Liver (tissue), 8 donors: ENCODE measurements at regions not wholly inside any gene's neighbourhood (a gene's known extent, or its start where the extent isn't known, plus 50 kb on each side); places are given as distances from the start of the nearest gene placed in this dataset.
"Not testable (repeated sequence)": the region's sequence is repeated elsewhere in the genome, so short reads cannot be mapped to it uniquely, and the experiment has no call there.

ENCODE experiments used
- DNase-seq: peaks from one replicate; pipeline ENCODE4 v3.0.0-alpha.2; 2017; ENCODE audit warnings: low spot score
- H3K27ac ChIP-seq, 2 donors: one replicate each; pipeline ENCODE4 v1.7.0; 2013; ENCODE audit warnings: inconsistent platforms in 2 of 2, low read length in 2 of 2, control low read depth in 1 of 2, low read depth in 1 of 2, mild to moderate bottlenecking in 1 of 2
- H3K27me3 ChIP-seq, 4 donors: one replicate each; pipeline versions ENCODE4 v1.6.1 to v1.7.0; 2013; ENCODE audit warnings: low read length in 3 of 4, inconsistent platforms in 1 of 4, mild to moderate bottlenecking in 1 of 4, moderate library complexity in 1 of 4; ENCODE audit not compliant: control insufficient read depth in 4 of 4, insufficient read depth in 4 of 4
- H3K36me3 ChIP-seq, 4 donors: one replicate each; pipeline versions ENCODE4 v1.6.1 to v1.7.0; 2013; ENCODE audit warnings: low read length in 3 of 4, mild to moderate bottlenecking in 3 of 4, low read depth in 1 of 4, moderate library complexity in 1 of 4; ENCODE audit not compliant: control insufficient read depth in 4 of 4, insufficient read depth in 3 of 4
- H3K4me1 ChIP-seq, 4 donors: one replicate each; pipeline versions ENCODE4 v1.6.1 to v1.7.0; 2013; ENCODE audit warnings: low read length in 3 of 4, mild to moderate bottlenecking in 3 of 4, moderate library complexity in 1 of 4; ENCODE audit not compliant: control insufficient read depth in 4 of 4, insufficient read depth in 4 of 4
- H3K4me3 ChIP-seq, 3 donors: one replicate each; pipeline versions ENCODE4 v1.6.1 to v1.7.0; 2013; ENCODE audit warnings: low read length in 3 of 3, control low read depth in 1 of 3, low read depth in 1 of 3, mild to moderate bottlenecking in 1 of 3
- H3K9ac ChIP-seq, 2 donors: one replicate each; pipeline ENCODE4 v1.7.0; 2013; ENCODE audit warnings: low read length in 2 of 2, mild to moderate bottlenecking in 2 of 2, moderate library complexity in 2 of 2, control low read depth in 1 of 2, low read depth in 1 of 2
- H3K9me3 ChIP-seq, 4 donors: one replicate each; pipeline versions ENCODE4 v1.6.1 to v1.7.0; 2013; ENCODE audit warnings: low read length in 3 of 4; ENCODE audit not compliant: control insufficient read depth in 4 of 4
- EGR1 ChIP-seq, 2 donors: IDR thresholded peaks; 2 replicates each; pipeline ENCODE4 v1.6.1; 2016 to 2018; ENCODE audit warnings: antibody characterized with exemption in 2 of 2, low read depth in 2 of 2
- FOXA1 ChIP-seq: IDR thresholded peaks from 2 replicates; pipeline ENCODE4 v1.6.1; 2016; ENCODE audit warnings: antibody characterized with exemption
- FOXA2 ChIP-seq: IDR thresholded peaks from 2 replicates; pipeline ENCODE4 v1.6.1; 2016; ENCODE audit warnings: antibody characterized with exemption
- GABPA ChIP-seq, 2 donors: IDR thresholded peaks in 1 of 2; conservative IDR thresholded peaks in 1 of 2; 2 replicates each; pipeline ENCODE4 v1.6.1; 2016; ENCODE audit warnings: antibody characterized with exemption in 2 of 2, mild to moderate bottlenecking in 1 of 2, moderate library complexity in 1 of 2
- HNF4G ChIP-seq: IDR thresholded peaks from 2 replicates; pipeline ENCODE4 v1.6.1; 2016; ENCODE audit warnings: antibody characterized with exemption
- JUND ChIP-seq, 2 donors: IDR thresholded peaks; 2 replicates each; pipeline ENCODE4 v1.6.1; 2016; ENCODE audit warnings: antibody characterized with exemption in 2 of 2
- NR2F2 ChIP-seq: IDR thresholded peaks from 2 replicates; pipeline ENCODE4 v1.6.1; 2016; ENCODE audit warnings: antibody characterized with exemption
- RAD21 ChIP-seq, 2 donors: IDR thresholded peaks; 2 replicates each; pipeline ENCODE4 v1.6.1; 2016; ENCODE audit warnings: antibody characterized with exemption in 2 of 2, mild to moderate bottlenecking in 2 of 2
- RXRA ChIP-seq, 2 donors: IDR thresholded peaks; 2 replicates each; pipeline ENCODE4 v1.6.1; 2017 to 2018; ENCODE audit warnings: antibody characterized with exemption in 2 of 2, mild to moderate bottlenecking in 1 of 2
- SP1 ChIP-seq: IDR thresholded peaks from 2 replicates; pipeline ENCODE4 v1.6.1; 2018; ENCODE audit warnings: antibody characterized with exemption, mild to moderate bottlenecking
- TAF1 ChIP-seq: conservative IDR thresholded peaks from 2 replicates; pipeline ENCODE4 v1.6.1; 2016; ENCODE audit warnings: antibody characterized with exemption, mild to moderate bottlenecking
- YY1 ChIP-seq: IDR thresholded peaks from 2 replicates; pipeline ENCODE4 v1.6.1; 2016; ENCODE audit warnings: antibody characterized with exemption, mild to moderate bottlenecking
- WGBS: extraction: QIAGEN DNeasy Blood & Tissue Kit; methylation state at CpG from one replicate; pipeline ENCODE4 v1.1.7; 2013; 5-methylcytosine and 5-hydroxymethylcytosine counted together
- TF ChIP-seq, protein P1 (sequence below): IDR thresholded peaks from 2 replicates; pipeline ENCODE4 v1.6.1; 2016; ENCODE audit warnings: antibody characterized with exemption
- TF ChIP-seq, protein P2 (sequence below): IDR thresholded peaks from 2 replicates; pipeline ENCODE4 v1.6.1; 2016; ENCODE audit warnings: antibody characterized with exemption
- TF ChIP-seq, protein P3 (sequence below): IDR thresholded peaks from 2 replicates; pipeline ENCODE4 v1.6.1; 2016; ENCODE audit warnings: antibody characterized with exemption
- TF ChIP-seq, protein P4 (sequence below): IDR thresholded peaks from 2 replicates; pipeline ENCODE4 v1.6.1; 2016; ENCODE audit warnings: antibody characterized with exemption, mild to moderate bottlenecking
- TF ChIP-seq, protein P5 (sequence below): fragments of 150-350 bp; IDR thresholded peaks from 2 replicates; pipeline ENCODE4 v1.5.1; 2017; ENCODE audit warnings: improper control_type of control experiment, low read depth, low read length; ENCODE audit not compliant: missing input control
- donor health status: healthy.
- donor health status: healthy.
- donor health status: healthy.
- donor health status: healthy.
- donor health status: healthy.

DNA sequence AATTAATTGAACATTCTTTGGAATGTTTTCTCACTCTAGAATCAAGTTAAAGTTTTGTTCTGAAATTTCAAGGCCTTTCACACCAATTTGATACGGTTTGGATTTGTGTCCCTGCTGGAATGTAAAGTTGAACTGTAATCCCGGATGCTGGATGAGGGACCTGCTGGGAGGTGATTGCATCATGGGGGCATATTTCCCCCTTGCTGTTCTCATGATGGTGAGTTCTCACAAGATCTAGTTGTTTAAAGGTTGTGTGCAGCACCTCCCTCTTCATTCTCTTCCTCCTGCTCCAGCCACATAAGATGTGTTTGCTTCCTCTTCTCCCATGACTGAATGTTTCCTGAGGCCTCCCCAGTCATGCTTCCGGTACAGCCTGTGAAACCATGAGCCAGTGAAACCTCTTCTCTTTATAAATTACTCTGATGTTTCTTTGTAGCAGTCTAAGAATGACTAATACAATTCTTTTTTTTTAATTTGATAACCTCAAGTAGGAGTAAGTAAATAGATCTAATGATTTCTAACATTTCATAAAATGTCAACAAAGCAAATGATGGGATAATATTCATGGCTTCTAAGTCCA is 144.2 kb upstream of the CDH7 start:
- Histone ChIP-seq H3K4me1 (no peaks in the 10 kb centered on the region), H3K9me3 (no peaks in the 10 kb centered on the region), H3K4me3 (no peak overlapping the region), H3K27me3 (no peaks in the 10 kb centered on the region), H3K9ac (no peak overlapping the region), H3K36me3 (no peaks in the 10 kb centered on the region), H3K27ac (no peak overlapping the region)
- no peak for DNase-seq
- WGBS = 70% methylated on average over 3 of the region's 3 CpGs
- TF ChIP-seq NR2F2 (no peak), JUND (IDR thresholded peaks at IDR 0.05) (no peak), YY1 (no peak), FOXA1 (no peak), GABPA (IDR thresholded peaks at IDR 0.05 in 1 of 2, conservative IDR thresholded peaks at IDR 0.05 in 1 of 2) (no peak), HNF4G (no peak), EGR1 (IDR thresholded peaks at IDR 0.05; ENCODE audit: low read depth in 2 of 2) (no peak), RAD21 (IDR thresholded peaks at IDR 0.05) (no peak), RXRA (IDR thresholded peaks at IDR 0.05) (no peak), SP1 (no peak), FOXA2 (no peak), TAF1 (no peak)
- TF ChIP-seq, protein P1, sequence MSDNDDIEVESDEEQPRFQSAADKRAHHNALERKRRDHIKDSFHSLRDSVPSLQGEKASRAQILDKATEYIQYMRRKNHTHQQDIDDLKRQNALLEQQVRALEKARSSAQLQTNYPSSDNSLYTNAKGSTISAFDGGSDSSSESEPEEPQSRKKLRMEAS = no peak
- TF ChIP-seq, protein P2, sequence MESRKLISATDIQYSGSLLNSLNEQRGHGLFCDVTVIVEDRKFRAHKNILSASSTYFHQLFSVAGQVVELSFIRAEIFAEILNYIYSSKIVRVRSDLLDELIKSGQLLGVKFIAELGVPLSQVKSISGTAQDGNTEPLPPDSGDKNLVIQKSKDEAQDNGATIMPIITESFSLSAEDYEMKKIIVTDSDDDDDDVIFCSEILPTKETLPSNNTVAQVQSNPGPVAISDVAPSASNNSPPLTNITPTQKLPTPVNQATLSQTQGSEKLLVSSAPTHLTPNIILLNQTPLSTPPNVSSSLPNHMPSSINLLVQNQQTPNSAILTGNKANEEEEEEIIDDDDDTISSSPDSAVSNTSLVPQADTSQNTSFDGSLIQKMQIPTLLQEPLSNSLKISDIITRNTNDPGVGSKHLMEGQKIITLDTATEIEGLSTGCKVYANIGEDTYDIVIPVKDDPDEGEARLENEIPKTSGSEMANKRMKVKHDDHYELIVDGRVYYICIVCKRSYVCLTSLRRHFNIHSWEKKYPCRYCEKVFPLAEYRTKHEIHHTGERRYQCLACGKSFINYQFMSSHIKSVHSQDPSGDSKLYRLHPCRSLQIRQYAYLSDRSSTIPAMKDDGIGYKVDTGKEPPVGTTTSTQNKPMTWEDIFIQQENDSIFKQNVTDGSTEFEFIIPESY = no peak
- TF ChIP-seq, protein P3, sequence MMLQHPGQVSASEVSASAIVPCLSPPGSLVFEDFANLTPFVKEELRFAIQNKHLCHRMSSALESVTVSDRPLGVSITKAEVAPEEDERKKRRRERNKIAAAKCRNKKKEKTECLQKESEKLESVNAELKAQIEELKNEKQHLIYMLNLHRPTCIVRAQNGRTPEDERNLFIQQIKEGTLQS = no peak
- TF ChIP-seq, protein P4, sequence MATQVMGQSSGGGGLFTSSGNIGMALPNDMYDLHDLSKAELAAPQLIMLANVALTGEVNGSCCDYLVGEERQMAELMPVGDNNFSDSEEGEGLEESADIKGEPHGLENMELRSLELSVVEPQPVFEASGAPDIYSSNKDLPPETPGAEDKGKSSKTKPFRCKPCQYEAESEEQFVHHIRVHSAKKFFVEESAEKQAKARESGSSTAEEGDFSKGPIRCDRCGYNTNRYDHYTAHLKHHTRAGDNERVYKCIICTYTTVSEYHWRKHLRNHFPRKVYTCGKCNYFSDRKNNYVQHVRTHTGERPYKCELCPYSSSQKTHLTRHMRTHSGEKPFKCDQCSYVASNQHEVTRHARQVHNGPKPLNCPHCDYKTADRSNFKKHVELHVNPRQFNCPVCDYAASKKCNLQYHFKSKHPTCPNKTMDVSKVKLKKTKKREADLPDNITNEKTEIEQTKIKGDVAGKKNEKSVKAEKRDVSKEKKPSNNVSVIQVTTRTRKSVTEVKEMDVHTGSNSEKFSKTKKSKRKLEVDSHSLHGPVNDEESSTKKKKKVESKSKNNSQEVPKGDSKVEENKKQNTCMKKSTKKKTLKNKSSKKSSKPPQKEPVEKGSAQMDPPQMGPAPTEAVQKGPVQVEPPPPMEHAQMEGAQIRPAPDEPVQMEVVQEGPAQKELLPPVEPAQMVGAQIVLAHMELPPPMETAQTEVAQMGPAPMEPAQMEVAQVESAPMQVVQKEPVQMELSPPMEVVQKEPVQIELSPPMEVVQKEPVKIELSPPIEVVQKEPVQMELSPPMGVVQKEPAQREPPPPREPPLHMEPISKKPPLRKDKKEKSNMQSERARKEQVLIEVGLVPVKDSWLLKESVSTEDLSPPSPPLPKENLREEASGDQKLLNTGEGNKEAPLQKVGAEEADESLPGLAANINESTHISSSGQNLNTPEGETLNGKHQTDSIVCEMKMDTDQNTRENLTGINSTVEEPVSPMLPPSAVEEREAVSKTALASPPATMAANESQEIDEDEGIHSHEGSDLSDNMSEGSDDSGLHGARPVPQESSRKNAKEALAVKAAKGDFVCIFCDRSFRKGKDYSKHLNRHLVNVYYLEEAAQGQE = no peak
- TF ChIP-seq, protein P5, sequence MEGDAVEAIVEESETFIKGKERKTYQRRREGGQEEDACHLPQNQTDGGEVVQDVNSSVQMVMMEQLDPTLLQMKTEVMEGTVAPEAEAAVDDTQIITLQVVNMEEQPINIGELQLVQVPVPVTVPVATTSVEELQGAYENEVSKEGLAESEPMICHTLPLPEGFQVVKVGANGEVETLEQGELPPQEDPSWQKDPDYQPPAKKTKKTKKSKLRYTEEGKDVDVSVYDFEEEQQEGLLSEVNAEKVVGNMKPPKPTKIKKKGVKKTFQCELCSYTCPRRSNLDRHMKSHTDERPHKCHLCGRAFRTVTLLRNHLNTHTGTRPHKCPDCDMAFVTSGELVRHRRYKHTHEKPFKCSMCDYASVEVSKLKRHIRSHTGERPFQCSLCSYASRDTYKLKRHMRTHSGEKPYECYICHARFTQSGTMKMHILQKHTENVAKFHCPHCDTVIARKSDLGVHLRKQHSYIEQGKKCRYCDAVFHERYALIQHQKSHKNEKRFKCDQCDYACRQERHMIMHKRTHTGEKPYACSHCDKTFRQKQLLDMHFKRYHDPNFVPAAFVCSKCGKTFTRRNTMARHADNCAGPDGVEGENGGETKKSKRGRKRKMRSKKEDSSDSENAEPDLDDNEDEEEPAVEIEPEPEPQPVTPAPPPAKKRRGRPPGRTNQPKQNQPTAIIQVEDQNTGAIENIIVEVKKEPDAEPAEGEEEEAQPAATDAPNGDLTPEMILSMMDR = no peak

DNA sequence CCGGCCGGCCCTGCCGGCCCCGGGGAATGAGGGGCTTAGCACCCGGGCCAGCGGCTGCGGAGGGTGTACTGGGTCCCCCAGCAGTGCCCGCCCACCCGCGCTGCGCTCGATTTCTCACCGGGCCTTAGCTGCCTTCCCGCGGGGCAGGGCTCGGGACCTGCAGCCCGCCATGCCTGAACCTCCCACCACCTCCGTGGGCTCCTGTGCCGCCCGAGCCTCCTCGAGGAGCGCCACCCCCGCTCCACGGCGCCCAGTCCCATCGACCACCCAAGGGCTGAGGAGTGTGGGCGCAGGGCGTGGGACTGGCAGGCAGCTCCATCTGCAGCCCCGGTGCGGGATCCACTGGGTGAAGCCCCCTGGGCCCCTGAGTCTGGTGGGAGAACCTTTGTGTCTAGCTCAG is 145.5 kb upstream of the CDH7 start:
- H3K9me3 ChIP-seq, H3K27me3 ChIP-seq, H3K9ac ChIP-seq, H3K36me3 ChIP-seq, DNase-seq, H3K4me1 ChIP-seq, H3K27ac ChIP-seq, H3K4me3 ChIP-seq: not testable (repeated sequence)
- whole genome bisulfite sequencing = 95% methylated on average over 30 of the region's 30 CpGs
